PC-9 (cell line): ENCODE measurements at regions not wholly inside any gene's neighbourhood (a gene's known extent, or its start where the extent isn't known, plus 50 kb on each side); places are given as distances from the start of the nearest gene placed in this dataset.

Experiments
- EZH2 ChIP-seq: fragments of 200-600 bp; sonication (generic); IDR thresholded peaks from 2 replicates; pipeline ENCODE4 v1.8.0; 2017; ENCODE audit warnings: antibody characterized with exemption, low read depth
- TF ChIP-seq, protein P1 (sequence below): fragments of 200-600 bp; sonication (generic); conservative IDR thresholded peaks from 2 replicates; pipeline ENCODE4 v1.6.1; 2017; ENCODE audit warnings: mixed run types, antibody characterized with exemption, mild to moderate bottlenecking, moderate library complexity

DNA sequence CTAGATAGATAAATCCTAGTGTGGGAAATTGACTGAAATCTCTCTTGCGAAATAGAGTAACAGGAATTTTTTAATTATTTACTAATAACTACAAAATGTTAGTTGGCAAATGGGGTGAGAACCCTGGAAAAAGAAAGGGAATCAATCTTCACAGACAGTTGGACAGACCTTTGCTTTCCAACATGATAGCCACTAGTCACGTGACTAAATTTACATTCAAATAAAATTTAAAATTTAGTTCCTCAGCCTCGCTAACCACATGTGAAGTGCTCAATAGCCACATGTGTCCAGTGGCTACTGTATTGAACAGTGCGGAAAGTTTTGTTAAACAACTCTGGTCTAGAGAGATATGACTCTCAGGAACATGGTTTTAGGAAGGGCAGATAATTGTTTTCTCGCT, 289.9 kb upstream of the RASA1 start:
- TF ChIP-seq, protein P1, sequence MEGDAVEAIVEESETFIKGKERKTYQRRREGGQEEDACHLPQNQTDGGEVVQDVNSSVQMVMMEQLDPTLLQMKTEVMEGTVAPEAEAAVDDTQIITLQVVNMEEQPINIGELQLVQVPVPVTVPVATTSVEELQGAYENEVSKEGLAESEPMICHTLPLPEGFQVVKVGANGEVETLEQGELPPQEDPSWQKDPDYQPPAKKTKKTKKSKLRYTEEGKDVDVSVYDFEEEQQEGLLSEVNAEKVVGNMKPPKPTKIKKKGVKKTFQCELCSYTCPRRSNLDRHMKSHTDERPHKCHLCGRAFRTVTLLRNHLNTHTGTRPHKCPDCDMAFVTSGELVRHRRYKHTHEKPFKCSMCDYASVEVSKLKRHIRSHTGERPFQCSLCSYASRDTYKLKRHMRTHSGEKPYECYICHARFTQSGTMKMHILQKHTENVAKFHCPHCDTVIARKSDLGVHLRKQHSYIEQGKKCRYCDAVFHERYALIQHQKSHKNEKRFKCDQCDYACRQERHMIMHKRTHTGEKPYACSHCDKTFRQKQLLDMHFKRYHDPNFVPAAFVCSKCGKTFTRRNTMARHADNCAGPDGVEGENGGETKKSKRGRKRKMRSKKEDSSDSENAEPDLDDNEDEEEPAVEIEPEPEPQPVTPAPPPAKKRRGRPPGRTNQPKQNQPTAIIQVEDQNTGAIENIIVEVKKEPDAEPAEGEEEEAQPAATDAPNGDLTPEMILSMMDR: no peak
- no peak for TF ChIP-seq EZH2
